ENCODE measurements at regions not wholly inside any gene's neighbourhood (a gene's known extent, or its start where the extent isn't known, plus 50 kb on each side); places are given as distances from the start of the nearest gene placed in this dataset.
A peak's percentile ranks its signal among the peaks of the same experiment; 100 is the strongest.

GRCh38 chr2:147463881-147464520, 380.8 kb upstream of the ACVR2A start:
- no peaks in the 10 kb centered on the region for H3K27me3 ChIP-seq
- H3K36me3 ChIP-seq, result no peaks in the 10 kb centered on the region
- H3K4me3 ChIP-seq, result no peak overlapping the region
- no peaks in the 10 kb centered on the region for H3K4me1 ChIP-seq
- no peak for TF ChIP-seq CTCF (IDR thresholded peaks at IDR 0.05)
- TF ChIP-seq POLR2A (IDR thresholded peaks at IDR 0.05), result no peak
- peak in 1 of 3 donors; percentile 52 for DNase-seq
- peak overlapping the region in 3 of 4 donors; percentile 52 to 82 (median 80) for H3K27ac ChIP-seq
- H3K9me3 ChIP-seq, result no peaks in the 10 kb centered on the region

- DNase-seq, result no peak
- H3K4me1 ChIP-seq, result no peaks in the 10 kb centered on the region
- H3K27me3 ChIP-seq, result no peaks in the 10 kb centered on the region
- TF ChIP-seq POLR2A (IDR thresholded peaks at IDR 0.05), result no peak
- no peak for TF ChIP-seq CTCF (IDR thresholded peaks at IDR 0.05)
- no peak overlapping the region for H3K27ac ChIP-seq
- H3K9me3 ChIP-seq, result no peaks in the 10 kb centered on the region
- H3K36me3 ChIP-seq, result no peaks in the 10 kb centered on the region
- H3K4me3 ChIP-seq, result no peak overlapping the region
Measured at GRCh38 chr2:147460155-147460554, 384.7 kb upstream of the ACVR2A start.

- no peak for TF ChIP-seq CTCF (IDR thresholded peaks at IDR 0.05)
- no peak for TF ChIP-seq POLR2A (IDR thresholded peaks at IDR 0.05)
- Histone ChIP-seq H3K4me1 (no peaks in the 10 kb centered on the region), H3K27ac (no peak overlapping the region), H3K36me3 (no peaks in the 10 kb centered on the region), H3K9me3 (no peaks in the 10 kb centered on the region), H3K4me3 (no peak overlapping the region), H3K27me3 (no peaks in the 10 kb centered on the region)
- DNase-seq, result no peak
Measured at GRCh38 chr2:147456779-147457178, 388.1 kb upstream of the ACVR2A start.

- Histone ChIP-seq H3K9me3 (no peaks in the 10 kb centered on the region), H3K4me3 (no peak overlapping the region), H3K27ac (no peak overlapping the region), H3K27me3 (no peaks in the 10 kb centered on the region), H3K36me3 (no peaks in the 10 kb centered on the region), H3K4me1 (no peaks in the 10 kb centered on the region)
- TF ChIP-seq POLR2A (IDR thresholded peaks at IDR 0.05) (no peak), CTCF (IDR thresholded peaks at IDR 0.05) (no peak)
- no peak for DNase-seq
Measured at GRCh38 chr2:147451902-147452515, 392.8 kb upstream of the ACVR2A start.

- Histone ChIP-seq H3K4me3 (no peak overlapping the region), H3K27me3 (no peaks in the 10 kb centered on the region), H3K4me1 (no peaks in the 10 kb centered on the region), H3K36me3 (no peaks in the 10 kb centered on the region), H3K9me3 (no peaks in the 10 kb centered on the region), H3K27ac (no peak overlapping the region)
- TF ChIP-seq CTCF (IDR thresholded peaks at IDR 0.05) (no peak), POLR2A (IDR thresholded peaks at IDR 0.05) (no peak)
- no peak for DNase-seq
Measured at GRCh38 chr2:147450661-147451510, 393.9 kb upstream of the ACVR2A start.

All from Peyer's patch (tissue), 4 donors.